T-helper 22 cell (primary cell): ENCODE measurements at regions not wholly inside any gene's neighbourhood (a gene's known extent, or its start where the extent isn't known, plus 50 kb on each side); places are given as distances from the start of the nearest gene placed in this dataset.
"Not testable (repeated sequence)": the region's sequence is repeated elsewhere in the genome, so short reads cannot be mapped to it uniquely, and the experiment has no call there.

Source experiments
- DNase-seq: peaks from one replicate; pipeline ENCODE4 v3.0.0-alpha.2; 2020; ENCODE audit warnings: low read depth

- not testable (repeated sequence) for DNase-seq
These were observed 409.2 kb downstream of the ALG10 start for GRCh38 chr12:34431509-34431908.
